ENCODE measurements at regions not wholly inside any gene's neighbourhood (a gene's known extent, or its start where the extent isn't known, plus 50 kb on each side); places are given as distances from the start of the nearest gene placed in this dataset.
"Not testable (repeated sequence)": the region's sequence is repeated elsewhere in the genome, so short reads cannot be mapped to it uniquely, and the experiment has no call there.

- Histone ChIP-seq H3K9me3 (ENCODE audit: control insufficient read depth, low read depth, low read length) (no peaks in the 10 kb centered on the region), H3K4me2 (ENCODE audit: insufficient read depth, insufficient read length, low read length) (no peak overlapping the region), H3K56ac (ENCODE audit: insufficient read length, low read depth, low read length) (no peak overlapping the region), H2BK15ac (ENCODE audit: low read depth, low read length) (no peak overlapping the region), H4K91ac (ENCODE audit: insufficient read length, low read depth, low read length) (no peak overlapping the region), H3K23me2 (ENCODE audit: insufficient read length, low read depth, low read length, poor library complexity, severe bottlenecking) (no peaks in the 10 kb centered on the region), H3K27ac (ENCODE audit: insufficient read length, low read depth, low read length) (no peak overlapping the region), H4K20me1 (ENCODE audit: control insufficient read depth, insufficient read depth, insufficient read length) (no peaks in the 10 kb centered on the region), H3T11ph (ENCODE audit: low read length) (no peak overlapping the region), H3K79me2 (ENCODE audit: insufficient read depth, low read length) (no peaks in the 10 kb centered on the region), H2BK20ac (ENCODE audit: low read depth, low read length, poor library complexity, severe bottlenecking) (no peak overlapping the region), H3K9ac (ENCODE audit: extremely low read depth, insufficient read length, low read length) (no peak overlapping the region), H2BK120ac (ENCODE audit: low read depth, low read length, poor library complexity, severe bottlenecking) (no peak overlapping the region), H3K27me3 (ENCODE audit: insufficient read depth, low read length) (no peaks in the 10 kb centered on the region), H3K23ac (ENCODE audit: insufficient read length, low read depth, low read length) (no peak overlapping the region), H3K4ac (ENCODE audit: low read depth, low read length) (no peak overlapping the region), H2BK5ac (ENCODE audit: insufficient read length, low read length) (no peak overlapping the region), H4K5ac (ENCODE audit: insufficient read length, low read depth, low read length) (no peak overlapping the region), H3K14ac (ENCODE audit: insufficient read depth, low read length) (no peak overlapping the region), H2BK12ac (ENCODE audit: insufficient read length, low read depth, low read length) (no peak overlapping the region), H3K4me1 (ENCODE audit: insufficient read depth, low read length) (no peaks in the 10 kb centered on the region), H3K79me1 (ENCODE audit: insufficient read depth, low read depth, low read length, poor library complexity, severe bottlenecking) (no peaks in the 10 kb centered on the region), H3K18ac (ENCODE audit: insufficient read length, low read depth, low read length) (no peak overlapping the region), H2AFZ (ENCODE audit: low read length) (no peak overlapping the region), H4K8ac (replicated peaks; ENCODE audit: insufficient read length, low read depth, low read length) (no peak overlapping the region), H2AK5ac (ENCODE audit: insufficient read length, low read length) (no peak overlapping the region)
- DNase-seq, result no peak
- no CpG with 5 or more reads among the region's 7 CpGs for WGBS (ENCODE audit: extremely low coverage, insufficient read length, low lambda C conversion rate)
- H3K27me3 Mint-ChIP-seq (ENCODE audit: low read depth), result no peaks in the 10 kb centered on the region
- no peak overlapping the region for H3K27ac Mint-ChIP-seq
- H3K9me3 Mint-ChIP-seq, result peaks cover 0 to 3% of the 10 kb centered on the region in 2 experiments; a peak in 1 of 5 replicates
- peaks cover 10% of the 10 kb centered on the region in 2 experiments for H3K4me1 Mint-ChIP-seq
- TF ChIP-seq, protein P1, sequence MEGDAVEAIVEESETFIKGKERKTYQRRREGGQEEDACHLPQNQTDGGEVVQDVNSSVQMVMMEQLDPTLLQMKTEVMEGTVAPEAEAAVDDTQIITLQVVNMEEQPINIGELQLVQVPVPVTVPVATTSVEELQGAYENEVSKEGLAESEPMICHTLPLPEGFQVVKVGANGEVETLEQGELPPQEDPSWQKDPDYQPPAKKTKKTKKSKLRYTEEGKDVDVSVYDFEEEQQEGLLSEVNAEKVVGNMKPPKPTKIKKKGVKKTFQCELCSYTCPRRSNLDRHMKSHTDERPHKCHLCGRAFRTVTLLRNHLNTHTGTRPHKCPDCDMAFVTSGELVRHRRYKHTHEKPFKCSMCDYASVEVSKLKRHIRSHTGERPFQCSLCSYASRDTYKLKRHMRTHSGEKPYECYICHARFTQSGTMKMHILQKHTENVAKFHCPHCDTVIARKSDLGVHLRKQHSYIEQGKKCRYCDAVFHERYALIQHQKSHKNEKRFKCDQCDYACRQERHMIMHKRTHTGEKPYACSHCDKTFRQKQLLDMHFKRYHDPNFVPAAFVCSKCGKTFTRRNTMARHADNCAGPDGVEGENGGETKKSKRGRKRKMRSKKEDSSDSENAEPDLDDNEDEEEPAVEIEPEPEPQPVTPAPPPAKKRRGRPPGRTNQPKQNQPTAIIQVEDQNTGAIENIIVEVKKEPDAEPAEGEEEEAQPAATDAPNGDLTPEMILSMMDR (conservative IDR thresholded peaks at IDR 0.05), result no peak
- H3K36me3 Mint-ChIP-seq (ENCODE audit: insufficient read depth in 1 of 3, low read depth in 3 of 3), result peaks cover 0 to 3% (median 0%) of the 10 kb centered on the region in 3 experiments; a peak in 2 of 7 replicates
- H3K4me3 Mint-ChIP-seq, result no peak overlapping the region
Observed at GRCh38 chr5:124612023-124612422, 134.4 kb downstream of the ZNF608 start.

DNA sequence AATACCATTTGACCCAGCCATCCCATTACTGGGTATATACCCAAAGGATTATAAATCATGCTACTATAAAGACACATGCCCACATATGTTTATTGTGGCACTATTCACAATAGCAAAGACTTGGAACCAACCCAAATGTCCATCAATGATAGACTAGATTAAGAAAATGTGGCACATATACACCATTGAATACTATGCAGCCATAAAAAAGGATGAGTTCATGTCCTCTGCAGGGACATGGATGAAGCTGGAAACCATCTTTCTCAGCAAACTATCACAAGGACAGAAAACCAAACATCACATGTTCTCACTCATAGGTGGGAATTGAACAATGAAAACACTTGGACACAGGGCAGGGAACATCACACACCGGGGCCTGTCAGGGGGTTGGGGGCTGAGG lies 135.2 kb downstream of the ZNF608 start:
- H3K36me3 Mint-ChIP-seq (ENCODE audit: insufficient read depth in 1 of 3, low read depth in 3 of 3); H3K56ac ChIP-seq (ENCODE audit: insufficient read length, low read depth, low read length); H2AFZ ChIP-seq (ENCODE audit: low read length); H3K23ac ChIP-seq (ENCODE audit: insufficient read length, low read depth, low read length); H3T11ph ChIP-seq (ENCODE audit: low read length); H3K9me3 Mint-ChIP-seq; H3K9ac ChIP-seq (ENCODE audit: extremely low read depth, insufficient read length, low read length); H2AK5ac ChIP-seq (ENCODE audit: insufficient read length, low read length); H4K20me1 ChIP-seq (ENCODE audit: control insufficient read depth, insufficient read depth, insufficient read length); H2BK120ac ChIP-seq (ENCODE audit: low read depth, low read length, poor library complexity, severe bottlenecking); H2BK12ac ChIP-seq (ENCODE audit: insufficient read length, low read depth, low read length); H3K18ac ChIP-seq (ENCODE audit: insufficient read length, low read depth, low read length); H3K27me3 ChIP-seq (ENCODE audit: insufficient read depth, low read length); H3K27ac Mint-ChIP-seq; H3K9me3 ChIP-seq (ENCODE audit: control insufficient read depth, low read depth, low read length); H3K14ac ChIP-seq (ENCODE audit: insufficient read depth, low read length); DNase-seq; H4K91ac ChIP-seq (ENCODE audit: insufficient read length, low read depth, low read length); H2BK20ac ChIP-seq (ENCODE audit: low read depth, low read length, poor library complexity, severe bottlenecking); H3K27me3 Mint-ChIP-seq (ENCODE audit: low read depth); H3K79me2 ChIP-seq (ENCODE audit: insufficient read depth, low read length); H3K79me1 ChIP-seq (ENCODE audit: insufficient read depth, low read depth, low read length, poor library complexity, severe bottlenecking); H4K5ac ChIP-seq (ENCODE audit: insufficient read length, low read depth, low read length); H2BK15ac ChIP-seq (ENCODE audit: low read depth, low read length); H2BK5ac ChIP-seq (ENCODE audit: insufficient read length, low read length); H4K8ac ChIP-seq (replicated peaks; ENCODE audit: insufficient read length, low read depth, low read length); H3K4ac ChIP-seq (ENCODE audit: low read depth, low read length); H3K4me3 Mint-ChIP-seq; H3K27ac ChIP-seq (ENCODE audit: insufficient read length, low read depth, low read length); H3K23me2 ChIP-seq (ENCODE audit: insufficient read length, low read depth, low read length, poor library complexity, severe bottlenecking); H3K4me1 ChIP-seq (ENCODE audit: insufficient read depth, low read length); H3K4me2 ChIP-seq (ENCODE audit: insufficient read depth, insufficient read length, low read length): not testable (repeated sequence)
- WGBS (ENCODE audit: extremely low coverage, insufficient read length, low lambda C conversion rate), result no CpG with 5 or more reads among the region's 1 CpG
- peaks cover 10% of the 10 kb centered on the region in 2 experiments for H3K4me1 Mint-ChIP-seq
